Breast epithelium (tissue), 4 donors: ENCODE measurements at regions not wholly inside any gene's neighbourhood (a gene's known extent, or its start where the extent isn't known, plus 50 kb on each side); places are given as distances from the start of the nearest gene placed in this dataset.

Experiments
- DNase-seq, 2 donors: peaks; one replicate each; pipeline ENCODE4 v3.0.0-alpha.2; 2019; ENCODE audit warnings: low spot score in 2 of 2
- H3K27ac ChIP-seq, 2 donors: fragments of 200-600 bp; sonication (generic) in 1 of 2; one replicate each; pipeline ENCODE4 v1.5.1; 2016 to 2019; ENCODE audit warnings: mild to moderate bottlenecking in 1 of 2
- H3K27me3 ChIP-seq, 2 donors: fragments of 200-600 bp; sonication (generic) in 1 of 2; one replicate each; pipeline versions ENCODE4 v1.5.1 to v1.6.0; 2017 to 2019; ENCODE audit warnings: control low read depth in 1 of 2, mild to moderate bottlenecking in 1 of 2
- H3K36me3 ChIP-seq: fragments of 200-600 bp; one replicate; pipeline ENCODE4 v1.5.1; 2019
- H3K4me1 ChIP-seq, 2 donors: fragments of 200-600 bp; sonication (generic); one replicate each; pipeline ENCODE4 v1.5.1; 2016 to 2019; ENCODE audit warnings: control low read depth in 1 of 2
- H3K4me3 ChIP-seq, 3 donors: fragments of 200-600 bp; sonication (generic); 1 replicate in 2 of 3; 2 replicates in 1 of 3; pipeline ENCODE4 v1.5.1; 2016 to 2019; ENCODE audit warnings: mild to moderate bottlenecking in 3 of 3, moderate library complexity in 2 of 3
- H3K9me3 ChIP-seq, 2 donors: fragments of 200-600 bp; sonication (generic) in 1 of 2; one replicate each; pipeline ENCODE4 v1.5.1; 2016 to 2019; ENCODE audit warnings: control low read depth in 1 of 2
- POLR2A ChIP-seq: fragments of 450-650 bp; IDR thresholded peaks from one replicate; pipeline ENCODE4 v1.6.1; 2016; ENCODE audit warnings: antibody characterized with exemption, mild to moderate bottlenecking, moderate library complexity
- POLR2AphosphoS5 ChIP-seq, 3 donors: sonication (generic); formaldehyde crosslinking; IDR thresholded peaks; one replicate each; pipeline ENCODE4 v1.6.1; 2017; ENCODE audit warnings: antibody characterized with exemption in 3 of 3
- intact Hi-C: fragments of 100-400 bp; cut with DNase I; formaldehyde crosslinking; loops from one replicate; pipeline ENCODE4 v1.15.1; 2023; ENCODE audit warnings: low total_unique reads
- TF ChIP-seq, protein P1 (sequence below), 3 donors: fragments of 450-650 bp; IDR thresholded peaks; one replicate each; pipeline ENCODE4 v1.5.1; 2016 to 2017; ENCODE audit warnings: antibody characterized with exemption in 3 of 3, mild to moderate bottlenecking in 3 of 3, moderate library complexity in 3 of 3

GRCh38 chr7:114047889-114048288 lies 129.1 kb upstream of the PPP1R3A start:
- intact Hi-C loops, result no loop called here
- Histone ChIP-seq H3K4me3 (no peak overlapping the region), H3K4me1 (no peaks in the 10 kb centered on the region), H3K36me3 (no peaks in the 10 kb centered on the region), H3K27me3 (no peaks in the 10 kb centered on the region), H3K27ac (no peak overlapping the region), H3K9me3 (no peaks in the 10 kb centered on the region)
- no peak for DNase-seq
- TF ChIP-seq, protein P1, sequence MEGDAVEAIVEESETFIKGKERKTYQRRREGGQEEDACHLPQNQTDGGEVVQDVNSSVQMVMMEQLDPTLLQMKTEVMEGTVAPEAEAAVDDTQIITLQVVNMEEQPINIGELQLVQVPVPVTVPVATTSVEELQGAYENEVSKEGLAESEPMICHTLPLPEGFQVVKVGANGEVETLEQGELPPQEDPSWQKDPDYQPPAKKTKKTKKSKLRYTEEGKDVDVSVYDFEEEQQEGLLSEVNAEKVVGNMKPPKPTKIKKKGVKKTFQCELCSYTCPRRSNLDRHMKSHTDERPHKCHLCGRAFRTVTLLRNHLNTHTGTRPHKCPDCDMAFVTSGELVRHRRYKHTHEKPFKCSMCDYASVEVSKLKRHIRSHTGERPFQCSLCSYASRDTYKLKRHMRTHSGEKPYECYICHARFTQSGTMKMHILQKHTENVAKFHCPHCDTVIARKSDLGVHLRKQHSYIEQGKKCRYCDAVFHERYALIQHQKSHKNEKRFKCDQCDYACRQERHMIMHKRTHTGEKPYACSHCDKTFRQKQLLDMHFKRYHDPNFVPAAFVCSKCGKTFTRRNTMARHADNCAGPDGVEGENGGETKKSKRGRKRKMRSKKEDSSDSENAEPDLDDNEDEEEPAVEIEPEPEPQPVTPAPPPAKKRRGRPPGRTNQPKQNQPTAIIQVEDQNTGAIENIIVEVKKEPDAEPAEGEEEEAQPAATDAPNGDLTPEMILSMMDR (IDR thresholded peaks at IDR 0.05), result no peak
- TF ChIP-seq POLR2A (no peak), POLR2AphosphoS5 (IDR thresholded peaks at IDR 0.05) (no peak)

DNA sequence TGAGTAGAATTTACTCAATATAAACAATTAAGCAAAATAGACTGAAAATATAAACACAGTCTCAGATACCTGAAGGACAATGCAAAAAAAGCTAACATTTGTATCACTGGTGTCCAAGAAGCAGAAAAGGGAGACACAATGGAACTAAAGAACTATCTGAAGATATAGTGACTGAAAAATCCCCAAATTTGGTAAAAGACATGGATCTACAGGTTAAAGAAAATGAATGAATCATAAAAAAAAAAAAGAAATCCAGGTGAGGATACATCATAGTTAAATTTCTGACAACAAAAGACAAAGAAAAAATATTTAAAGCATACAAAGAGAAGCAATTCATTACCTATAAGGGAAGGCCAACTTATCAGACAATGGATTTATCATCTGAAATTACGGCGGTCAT lies 114.7 kb upstream of the PPP1R3A start:
- TF ChIP-seq POLR2AphosphoS5 (IDR thresholded peaks at IDR 0.05) (no peak), POLR2A (no peak)
- TF ChIP-seq, protein P1 (IDR thresholded peaks at IDR 0.05), result no peak
- Histone ChIP-seq H3K4me3 (no peak overlapping the region), H3K36me3 (no peaks in the 10 kb centered on the region), H3K9me3 (no peaks in the 10 kb centered on the region), H3K27me3 (no peaks in the 10 kb centered on the region), H3K4me1 (no peaks in the 10 kb centered on the region), H3K27ac (no peak overlapping the region)
- no peak for DNase-seq
- intact Hi-C loops, result no loop called here

DNA sequence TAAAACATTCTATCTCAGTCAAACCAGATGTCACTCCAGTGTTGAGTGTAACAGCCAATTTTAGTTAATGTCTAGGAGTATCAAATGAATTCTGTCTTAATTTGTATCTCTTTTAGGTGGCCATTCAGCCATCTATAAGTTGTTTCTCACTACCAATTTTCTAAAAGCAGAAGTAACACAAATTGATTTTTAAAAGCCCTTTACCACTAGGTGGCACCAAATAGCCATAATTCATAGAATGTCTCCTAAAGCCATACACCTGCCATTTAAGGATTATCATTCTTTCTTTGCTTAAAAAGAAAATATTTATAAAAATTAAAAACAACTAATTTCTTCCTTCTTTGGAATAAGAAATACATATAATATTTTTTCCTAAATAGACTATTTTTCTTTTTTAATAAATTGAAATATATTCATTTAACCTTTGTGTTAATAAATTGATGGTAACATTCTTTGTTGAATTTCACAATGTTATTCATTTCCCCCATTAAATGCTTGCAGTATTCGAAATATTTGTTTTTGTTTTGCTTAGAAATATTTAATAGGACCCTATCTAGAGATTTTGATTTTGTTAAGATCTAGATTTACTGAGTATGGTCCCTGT lies 107.8 kb upstream of the PPP1R3A start:
- TF ChIP-seq, protein P1 (IDR thresholded peaks at IDR 0.05), result peak; percentile 19 to 51 (median 44)
- TF ChIP-seq POLR2A, result no peak
- DNase-seq, result no peak
- no peaks in the 10 kb centered on the region for H3K36me3 ChIP-seq

DNA sequence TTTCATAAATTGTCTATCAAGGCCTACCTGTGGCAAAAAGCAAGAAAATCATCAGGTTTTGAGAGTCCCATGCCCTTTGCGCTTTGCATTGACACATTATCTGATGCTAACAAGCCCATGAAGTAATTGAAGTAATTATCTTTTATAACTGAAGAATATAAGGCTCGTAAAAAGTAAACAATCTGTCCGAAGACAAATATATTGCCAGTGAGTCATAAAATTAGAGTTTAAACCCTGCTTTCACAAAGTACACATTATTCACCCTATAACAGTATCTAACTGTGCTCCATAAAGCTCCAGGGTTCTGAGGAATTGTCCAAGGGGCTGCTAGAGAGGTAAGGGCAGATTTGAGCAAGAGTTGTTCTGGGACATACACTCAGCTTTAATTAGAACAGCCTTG lies 102.3 kb upstream of the PPP1R3A start:
- DNase-seq, result no peak
- intact Hi-C loops, result no loop called here
- Histone ChIP-seq H3K36me3 (no peaks in the 10 kb centered on the region), H3K9me3 (no peaks in the 10 kb centered on the region), H3K27me3 (no peaks in the 10 kb centered on the region), H3K4me3 (no peak overlapping the region), H3K4me1 (no peaks in the 10 kb centered on the region), H3K27ac (no peak overlapping the region)
- TF ChIP-seq, protein P1 (IDR thresholded peaks at IDR 0.05), result no peak

More for the DNA sequence above, 107.8 kb upstream of the PPP1R3A start:
- no peak overlapping the region for H3K4me3 ChIP-seq
- H3K27ac ChIP-seq, result no peak overlapping the region
- no peaks in the 10 kb centered on the region for H3K27me3 ChIP-seq
- H3K9me3 ChIP-seq, result no peaks in the 10 kb centered on the region
- H3K4me1 ChIP-seq, result no peaks in the 10 kb centered on the region
- intact Hi-C loops, result no loop called here

DNA sequence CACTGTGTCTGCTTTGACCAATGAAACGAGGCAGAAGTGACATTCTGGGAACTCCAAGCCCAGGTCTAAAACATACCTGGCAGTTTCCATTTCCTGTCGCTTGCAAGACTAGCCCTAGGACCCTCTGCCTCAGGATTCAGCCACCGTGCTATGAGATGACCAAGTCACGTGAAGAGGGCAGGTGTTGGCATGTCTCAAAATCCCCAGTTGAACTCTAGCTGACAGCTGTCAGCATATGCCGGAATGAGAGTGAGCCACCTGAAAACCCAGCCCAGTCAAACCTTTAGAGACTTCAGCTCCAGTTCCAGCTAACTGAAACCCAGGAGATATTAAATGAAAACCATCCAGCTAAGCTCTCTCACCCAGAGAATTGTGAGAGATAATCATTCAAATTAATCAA lies 89.9 kb upstream of the PPP1R3A start:
- H3K27ac ChIP-seq, result no peak overlapping the region
- H3K27me3 ChIP-seq, result no peaks in the 10 kb centered on the region
- H3K9me3 ChIP-seq, result no peaks in the 10 kb centered on the region
- TF ChIP-seq POLR2A, result no peak
- TF ChIP-seq, protein P1 (IDR thresholded peaks at IDR 0.05), result no peak
- no peak for TF ChIP-seq POLR2AphosphoS5 (IDR thresholded peaks at IDR 0.05)
- no peaks in the 10 kb centered on the region for H3K4me1 ChIP-seq
- H3K4me3 ChIP-seq, result no peak overlapping the region
- DNase-seq, result no peak
- intact Hi-C loops, result no loop called here
- H3K36me3 ChIP-seq, result no peaks in the 10 kb centered on the region
